ENCODE measurements at regions not wholly inside any gene's neighbourhood (a gene's known extent, or its start where the extent isn't known, plus 50 kb on each side); places are given as distances from the start of the nearest gene placed in this dataset.

DNA sequence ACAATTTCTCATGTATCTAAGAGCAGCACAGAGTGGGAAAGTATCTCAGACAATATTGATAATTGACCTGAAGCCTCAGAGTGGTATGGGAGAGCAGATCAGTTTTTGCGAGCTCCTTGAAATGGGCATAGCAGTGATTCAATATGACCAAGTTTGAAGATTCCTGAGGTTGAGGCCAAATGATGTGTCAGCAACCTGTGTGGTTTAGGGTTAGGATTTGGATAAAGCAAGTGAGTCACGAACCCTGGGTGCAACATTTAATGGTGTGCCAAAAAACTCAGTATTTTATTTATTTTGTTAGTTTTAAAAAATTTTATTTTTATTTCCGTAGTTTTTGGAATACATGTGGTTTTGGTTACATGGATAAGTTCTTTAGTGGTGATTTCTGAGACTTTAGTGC is 92.5 kb upstream of the C21orf91 start:
- TF ChIP-seq ZFX (IDR thresholded peaks at IDR 0.05; ENCODE audit: borderline replicate concordance) = no peak
- TF ChIP-seq, protein P1, sequence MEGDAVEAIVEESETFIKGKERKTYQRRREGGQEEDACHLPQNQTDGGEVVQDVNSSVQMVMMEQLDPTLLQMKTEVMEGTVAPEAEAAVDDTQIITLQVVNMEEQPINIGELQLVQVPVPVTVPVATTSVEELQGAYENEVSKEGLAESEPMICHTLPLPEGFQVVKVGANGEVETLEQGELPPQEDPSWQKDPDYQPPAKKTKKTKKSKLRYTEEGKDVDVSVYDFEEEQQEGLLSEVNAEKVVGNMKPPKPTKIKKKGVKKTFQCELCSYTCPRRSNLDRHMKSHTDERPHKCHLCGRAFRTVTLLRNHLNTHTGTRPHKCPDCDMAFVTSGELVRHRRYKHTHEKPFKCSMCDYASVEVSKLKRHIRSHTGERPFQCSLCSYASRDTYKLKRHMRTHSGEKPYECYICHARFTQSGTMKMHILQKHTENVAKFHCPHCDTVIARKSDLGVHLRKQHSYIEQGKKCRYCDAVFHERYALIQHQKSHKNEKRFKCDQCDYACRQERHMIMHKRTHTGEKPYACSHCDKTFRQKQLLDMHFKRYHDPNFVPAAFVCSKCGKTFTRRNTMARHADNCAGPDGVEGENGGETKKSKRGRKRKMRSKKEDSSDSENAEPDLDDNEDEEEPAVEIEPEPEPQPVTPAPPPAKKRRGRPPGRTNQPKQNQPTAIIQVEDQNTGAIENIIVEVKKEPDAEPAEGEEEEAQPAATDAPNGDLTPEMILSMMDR (IDR thresholded peaks at IDR 0.05) = no peak
- H3K27ac ChIP-seq = no peak overlapping the region

- TF ChIP-seq, protein P1 (IDR thresholded peaks at IDR 0.05) = no peak
- no peak for TF ChIP-seq ZFX (IDR thresholded peaks at IDR 0.05; ENCODE audit: borderline replicate concordance)
- no peak overlapping the region for H3K27ac ChIP-seq
These were observed 84.9 kb upstream of the C21orf91 start for GRCh38 chr21:17903929-17904639.

- no peak overlapping the region for H3K27ac ChIP-seq
- TF ChIP-seq, protein P1 (IDR thresholded peaks at IDR 0.05) = peak; percentile 47
- TF ChIP-seq ZFX (IDR thresholded peaks at IDR 0.05; ENCODE audit: borderline replicate concordance) = no peak
These were observed 84.1 kb upstream of the C21orf91 start for GRCh38 chr21:17903029-17903806.

DNA sequence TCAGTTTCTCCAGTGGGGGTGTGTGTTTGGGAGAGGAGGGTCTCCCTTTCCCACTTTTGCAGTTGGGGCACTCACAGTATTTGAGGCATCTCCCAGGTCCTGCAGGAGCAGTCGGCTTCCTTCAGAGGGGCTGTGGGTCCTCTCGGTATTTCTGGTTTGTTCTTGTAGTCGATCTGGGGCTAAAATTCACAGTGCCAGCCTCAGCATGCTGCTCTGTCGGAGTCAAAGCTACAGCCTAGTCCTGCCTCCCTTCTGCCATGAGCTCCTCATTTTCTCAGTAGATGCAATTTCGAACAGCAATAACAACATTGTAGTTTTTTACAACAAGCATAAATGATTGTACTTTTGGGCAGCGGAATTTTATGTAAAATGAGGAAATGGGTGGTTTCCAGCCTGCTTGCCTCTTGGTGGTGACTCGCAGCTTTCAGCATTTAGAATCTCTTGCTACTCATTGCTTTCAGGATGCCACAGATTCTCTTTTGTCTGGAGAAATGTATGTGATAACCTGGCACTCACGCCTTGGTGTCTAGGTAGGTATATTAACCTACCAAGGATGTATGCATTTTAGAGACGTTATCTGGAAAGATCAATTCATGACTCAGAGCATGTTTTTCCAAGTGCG is 82.4 kb upstream of the C21orf91 start:
- H3K27ac ChIP-seq = no peak overlapping the region
- TF ChIP-seq, protein P1 (IDR thresholded peaks at IDR 0.05) = no peak
- TF ChIP-seq ZFX (IDR thresholded peaks at IDR 0.05; ENCODE audit: borderline replicate concordance) = no peak

DNA sequence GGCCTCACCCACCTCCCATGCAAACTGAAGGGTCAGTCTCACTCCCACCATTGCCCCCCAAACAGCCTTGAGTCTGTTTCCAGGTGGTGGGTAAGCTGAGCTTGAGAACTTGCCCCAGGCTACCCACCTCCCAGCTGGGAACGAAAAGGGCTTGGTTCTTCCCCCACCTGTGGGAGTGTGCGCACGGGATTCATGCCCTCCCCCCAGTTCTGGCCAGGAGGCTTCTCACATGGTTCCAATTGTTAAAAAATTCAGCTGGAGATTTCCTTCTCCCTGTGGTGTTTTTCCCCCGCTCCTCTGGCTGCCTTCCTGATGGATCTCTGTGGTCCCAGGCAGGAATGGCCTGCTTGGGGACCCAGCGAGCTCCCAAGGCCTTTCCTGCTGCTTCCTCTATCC is 81.8 kb upstream of the C21orf91 start:
- H3K27ac ChIP-seq = no peak overlapping the region
- no peak for TF ChIP-seq ZFX (IDR thresholded peaks at IDR 0.05; ENCODE audit: borderline replicate concordance)
- TF ChIP-seq, protein P1 (IDR thresholded peaks at IDR 0.05) = no peak

DNA sequence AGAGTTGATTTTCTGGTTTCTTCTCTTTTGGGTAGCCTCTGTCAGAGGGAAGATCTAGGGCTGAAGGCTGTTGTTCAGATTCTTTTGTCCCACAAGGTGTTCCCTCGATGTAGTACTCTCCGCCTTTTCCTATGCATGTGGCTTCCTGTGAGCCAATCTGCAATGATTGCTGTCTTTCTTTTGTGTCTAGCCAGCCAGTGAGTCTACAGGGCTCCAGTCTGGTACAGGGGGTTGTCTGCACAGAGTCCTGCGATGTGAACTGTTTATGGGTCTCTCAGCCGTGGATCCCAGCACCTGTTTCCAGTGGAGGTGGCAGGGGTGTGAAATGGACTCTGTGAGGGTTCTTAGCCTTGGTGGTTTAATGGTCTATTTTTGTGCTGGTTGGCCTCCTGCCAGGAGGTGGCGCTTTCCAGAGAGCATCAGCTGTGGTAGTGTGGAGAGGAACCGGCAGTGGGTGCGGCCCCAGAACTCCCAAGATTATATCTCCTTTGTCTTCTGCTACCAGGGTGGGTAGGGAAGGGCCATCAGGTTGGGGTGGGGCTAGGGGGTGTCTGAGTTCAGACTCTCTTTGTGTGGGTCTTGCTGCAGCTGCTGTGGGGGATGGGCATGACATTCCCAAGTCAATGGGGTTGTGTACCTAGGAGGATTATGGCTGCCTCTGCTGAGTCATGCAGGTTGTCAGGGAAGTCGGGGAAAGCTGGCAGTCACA is 81.3 kb upstream of the C21orf91 start:
- no peak for TF ChIP-seq ZFX (IDR thresholded peaks at IDR 0.05; ENCODE audit: borderline replicate concordance)
- TF ChIP-seq, protein P1 (IDR thresholded peaks at IDR 0.05) = peak; percentile 30
- no peak overlapping the region for H3K27ac ChIP-seq
